Right lobe of liver (tissue), 4 donors: ENCODE measurements at regions not wholly inside any gene's neighbourhood (a gene's known extent, or its start where the extent isn't known, plus 50 kb on each side); places are given as distances from the start of the nearest gene placed in this dataset.

Source experiments
- POLR2A ChIP-seq: fragments of 450-650 bp; IDR thresholded peaks from one replicate; pipeline ENCODE4 v1.6.1; 2017; ENCODE audit warnings: antibody characterized with exemption, mild to moderate bottlenecking
- TF ChIP-seq, protein P1 (sequence below), 4 donors: fragments of 200-600 bp in 3 of 4; fragments of 450-650 bp in 1 of 4; IDR thresholded peaks; one replicate each; pipeline versions ENCODE4 v1.5.1 to v1.8.0; 2016 to 2022; ENCODE audit warnings: antibody characterized with exemption in 4 of 4, mild to moderate bottlenecking in 2 of 4
- donor health status: DM: no; HTN: no; CAD: no.
- donor health status: DM: no; HTN: no; CAD: no.
- donor health status: DM: no; HTN: yes; CAD: no.

DNA sequence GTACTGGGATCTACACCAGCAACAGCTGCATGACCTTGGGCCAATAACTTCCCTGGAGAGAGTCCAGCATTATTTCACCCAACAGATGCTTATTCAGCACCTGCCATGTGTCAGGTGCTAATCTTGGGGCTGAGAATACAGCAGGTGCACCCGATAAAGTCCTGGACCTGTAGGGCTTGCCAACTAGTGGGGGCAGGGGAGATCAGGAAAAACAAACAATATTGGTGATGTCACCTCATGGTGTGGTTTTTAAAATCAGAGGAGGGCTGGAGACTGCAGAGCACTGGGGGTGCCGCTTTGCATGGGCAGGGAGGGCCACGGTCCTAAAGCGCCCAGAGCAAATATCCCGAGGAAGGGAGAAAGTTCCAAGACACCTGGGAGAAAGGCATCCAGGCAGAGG, 218.8 kb downstream of the C16orf95 start:
- TF ChIP-seq, protein P1, sequence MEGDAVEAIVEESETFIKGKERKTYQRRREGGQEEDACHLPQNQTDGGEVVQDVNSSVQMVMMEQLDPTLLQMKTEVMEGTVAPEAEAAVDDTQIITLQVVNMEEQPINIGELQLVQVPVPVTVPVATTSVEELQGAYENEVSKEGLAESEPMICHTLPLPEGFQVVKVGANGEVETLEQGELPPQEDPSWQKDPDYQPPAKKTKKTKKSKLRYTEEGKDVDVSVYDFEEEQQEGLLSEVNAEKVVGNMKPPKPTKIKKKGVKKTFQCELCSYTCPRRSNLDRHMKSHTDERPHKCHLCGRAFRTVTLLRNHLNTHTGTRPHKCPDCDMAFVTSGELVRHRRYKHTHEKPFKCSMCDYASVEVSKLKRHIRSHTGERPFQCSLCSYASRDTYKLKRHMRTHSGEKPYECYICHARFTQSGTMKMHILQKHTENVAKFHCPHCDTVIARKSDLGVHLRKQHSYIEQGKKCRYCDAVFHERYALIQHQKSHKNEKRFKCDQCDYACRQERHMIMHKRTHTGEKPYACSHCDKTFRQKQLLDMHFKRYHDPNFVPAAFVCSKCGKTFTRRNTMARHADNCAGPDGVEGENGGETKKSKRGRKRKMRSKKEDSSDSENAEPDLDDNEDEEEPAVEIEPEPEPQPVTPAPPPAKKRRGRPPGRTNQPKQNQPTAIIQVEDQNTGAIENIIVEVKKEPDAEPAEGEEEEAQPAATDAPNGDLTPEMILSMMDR (IDR thresholded peaks at IDR 0.05), result no peak
- no peak for TF ChIP-seq POLR2A
